ENCODE measurements at regions not wholly inside any gene's neighbourhood (a gene's known extent, or its start where the extent isn't known, plus 50 kb on each side); places are given as distances from the start of the nearest gene placed in this dataset.

GRCh38 chr14:85248881-85249635, 280.9 kb upstream of the FLRT2 start:
- Histone ChIP-seq H3K4me1 (ENCODE audit: control insufficient read depth, insufficient read depth, low read depth, low read length) (peaks cover 2% of the 10 kb centered on the region), H3K9me3 (ENCODE audit: control insufficient read depth, low read length) (no peaks in the 10 kb centered on the region), H3K9ac (ENCODE audit: low read length) (no peak overlapping the region), H3K14ac (ENCODE audit: low read length in 2 of 2) (no peak overlapping the region), H3K36me3 (ENCODE audit: control insufficient read depth in 1 of 2, insufficient read depth in 2 of 2, low read depth in 1 of 2, low read length in 2 of 2) (no peaks in the 10 kb centered on the region), H3K27me3 (ENCODE audit: control insufficient read depth in 1 of 2, insufficient read depth in 1 of 2, low read length in 2 of 2) (no peaks in the 10 kb centered on the region), H2BK12ac (ENCODE audit: low read length in 2 of 2) (no peak overlapping the region), H3K79me1 (replicated peaks; ENCODE audit: low read length, poor library complexity, severe bottlenecking) (no peaks in the 10 kb centered on the region), H3K4ac (ENCODE audit: low read depth in 1 of 2, low read length in 2 of 2) (no peak overlapping the region), H2AK5ac (ENCODE audit: low read length, severe bottlenecking) (no peak overlapping the region), H2BK15ac (ENCODE audit: low read depth, poor library complexity, severe bottlenecking) (no peak overlapping the region), H4K8ac (ENCODE audit: low read length) (no peak overlapping the region), H4K91ac (ENCODE audit: low read length) (no peak overlapping the region), H3K27ac (ENCODE audit: low read length, poor library complexity, severe bottlenecking) (no peak overlapping the region), H3K23ac (ENCODE audit: low read length in 2 of 2) (no peak overlapping the region), H2BK120ac (ENCODE audit: low read depth, low read length) (no peak overlapping the region), H2AFZ (ENCODE audit: low read depth, low read length) (no peak overlapping the region), H2BK5ac (ENCODE audit: low read depth, low read length, poor library complexity, severe bottlenecking) (no peak overlapping the region), H3K18ac (ENCODE audit: low read depth in 1 of 2, low read length in 2 of 2) (no peak overlapping the region), H3K4me2 (ENCODE audit: low read length, poor library complexity, severe bottlenecking) (no peak overlapping the region), H3K4me3 (ENCODE audit: insufficient read depth in 1 of 2, low read depth in 1 of 2, low read length in 2 of 2) (no peak overlapping the region)
- 96% methylated on average over 4 of the region's 4 CpGs for WGBS
- DNase-seq: no peak

- Histone ChIP-seq H3K4me1 (ENCODE audit: control insufficient read depth, insufficient read depth, low read depth, low read length) (peaks cover 2% of the 10 kb centered on the region), H3K14ac (ENCODE audit: low read length in 2 of 2) (no peak overlapping the region), H3K23ac (ENCODE audit: low read length in 2 of 2) (no peak overlapping the region), H4K91ac (ENCODE audit: low read length) (no peak overlapping the region), H3K9ac (ENCODE audit: low read length) (no peak overlapping the region), H2BK15ac (ENCODE audit: low read depth, poor library complexity, severe bottlenecking) (no peak overlapping the region), H2BK120ac (ENCODE audit: low read depth, low read length) (no peak overlapping the region), H2BK12ac (ENCODE audit: low read length in 2 of 2) (peak overlapping the region in 1 of 2 experiments; percentile 10), H3K9me3 (ENCODE audit: control insufficient read depth, low read length) (no peaks in the 10 kb centered on the region), H2AK5ac (ENCODE audit: low read length, severe bottlenecking) (no peak overlapping the region), H3K4me3 (ENCODE audit: insufficient read depth in 1 of 2, low read depth in 1 of 2, low read length in 2 of 2) (no peak overlapping the region), H3K4me2 (ENCODE audit: low read length, poor library complexity, severe bottlenecking) (no peak overlapping the region), H2BK5ac (ENCODE audit: low read depth, low read length, poor library complexity, severe bottlenecking) (no peak overlapping the region), H3K27me3 (ENCODE audit: control insufficient read depth in 1 of 2, insufficient read depth in 1 of 2, low read length in 2 of 2) (no peaks in the 10 kb centered on the region), H4K8ac (ENCODE audit: low read length) (no peak overlapping the region), H3K4ac (ENCODE audit: low read depth in 1 of 2, low read length in 2 of 2) (no peak overlapping the region), H3K36me3 (ENCODE audit: control insufficient read depth in 1 of 2, insufficient read depth in 2 of 2, low read depth in 1 of 2, low read length in 2 of 2) (no peaks in the 10 kb centered on the region), H3K79me1 (replicated peaks; ENCODE audit: low read length, poor library complexity, severe bottlenecking) (no peaks in the 10 kb centered on the region), H3K27ac (ENCODE audit: low read length, poor library complexity, severe bottlenecking) (no peak overlapping the region), H2AFZ (ENCODE audit: low read depth, low read length) (no peak overlapping the region), H3K18ac (ENCODE audit: low read depth in 1 of 2, low read length in 2 of 2) (no peak overlapping the region)
- DNase-seq: no peak
- WGBS: 68% methylated on average over 7 of the region's 8 CpGs
Measured at GRCh38 chr14:85250414-85251189, 279.3 kb upstream of the FLRT2 start.

DNA sequence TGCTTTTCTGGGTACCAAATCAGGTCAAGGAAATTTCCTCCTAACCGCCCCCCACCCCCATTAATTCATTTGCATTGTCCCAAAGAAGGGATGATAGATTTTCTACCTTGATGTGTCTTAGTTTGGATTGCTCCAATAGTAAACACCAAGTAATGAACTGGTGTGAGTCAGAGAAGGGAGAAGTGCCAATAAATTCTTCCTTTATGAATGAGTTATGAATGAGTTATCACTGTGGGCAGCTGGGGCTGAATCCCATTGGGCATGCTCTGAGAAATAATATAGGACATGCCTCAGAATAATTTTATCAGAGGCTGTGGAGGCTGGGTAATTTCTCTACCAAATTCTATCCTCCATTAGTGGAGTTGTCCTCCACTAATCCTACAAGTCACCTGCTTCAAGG, 277.9 kb upstream of the FLRT2 start:
- no peak overlapping the region for H2AFZ ChIP-seq (ENCODE audit: low read depth, low read length)
- no peak overlapping the region for H3K4me2 ChIP-seq (ENCODE audit: low read length, poor library complexity, severe bottlenecking)
- H2AK5ac ChIP-seq (ENCODE audit: low read length, severe bottlenecking): no peak overlapping the region
- peaks cover 2% of the 10 kb centered on the region for H3K4me1 ChIP-seq (ENCODE audit: control insufficient read depth, insufficient read depth, low read depth, low read length)
- H2BK12ac ChIP-seq (ENCODE audit: low read length in 2 of 2): no peak overlapping the region
- no peaks in the 10 kb centered on the region for H3K9me3 ChIP-seq (ENCODE audit: control insufficient read depth, low read length)
- H3K27ac ChIP-seq (ENCODE audit: low read length, poor library complexity, severe bottlenecking): no peak overlapping the region
- no peak for DNase-seq
- H3K36me3 ChIP-seq (ENCODE audit: control insufficient read depth in 1 of 2, insufficient read depth in 2 of 2, low read depth in 1 of 2, low read length in 2 of 2): no peaks in the 10 kb centered on the region
- H3K9ac ChIP-seq (ENCODE audit: low read length): no peak overlapping the region
- no peak overlapping the region for H3K4ac ChIP-seq (ENCODE audit: low read depth in 1 of 2, low read length in 2 of 2)
- no peak overlapping the region for H3K4me3 ChIP-seq (ENCODE audit: insufficient read depth in 1 of 2, low read depth in 1 of 2, low read length in 2 of 2)
- H3K18ac ChIP-seq (ENCODE audit: low read depth in 1 of 2, low read length in 2 of 2): no peak overlapping the region
- H2BK15ac ChIP-seq (ENCODE audit: low read depth, poor library complexity, severe bottlenecking): no peak overlapping the region
- H3K14ac ChIP-seq (ENCODE audit: low read length in 2 of 2): no peak overlapping the region
- no peak overlapping the region for H4K8ac ChIP-seq (ENCODE audit: low read length)
- no peak overlapping the region for H2BK5ac ChIP-seq (ENCODE audit: low read depth, low read length, poor library complexity, severe bottlenecking)
- H2BK120ac ChIP-seq (ENCODE audit: low read depth, low read length): no peak overlapping the region
- WGBS: no CpG with 5 or more reads among the region's 1 CpG
- H3K79me1 ChIP-seq (replicated peaks; ENCODE audit: low read length, poor library complexity, severe bottlenecking): no peaks in the 10 kb centered on the region
- no peaks in the 10 kb centered on the region for H3K27me3 ChIP-seq (ENCODE audit: control insufficient read depth in 1 of 2, insufficient read depth in 1 of 2, low read length in 2 of 2)
- H4K91ac ChIP-seq (ENCODE audit: low read length): no peak overlapping the region
- no peak overlapping the region for H3K23ac ChIP-seq (ENCODE audit: low read length in 2 of 2)

DNA sequence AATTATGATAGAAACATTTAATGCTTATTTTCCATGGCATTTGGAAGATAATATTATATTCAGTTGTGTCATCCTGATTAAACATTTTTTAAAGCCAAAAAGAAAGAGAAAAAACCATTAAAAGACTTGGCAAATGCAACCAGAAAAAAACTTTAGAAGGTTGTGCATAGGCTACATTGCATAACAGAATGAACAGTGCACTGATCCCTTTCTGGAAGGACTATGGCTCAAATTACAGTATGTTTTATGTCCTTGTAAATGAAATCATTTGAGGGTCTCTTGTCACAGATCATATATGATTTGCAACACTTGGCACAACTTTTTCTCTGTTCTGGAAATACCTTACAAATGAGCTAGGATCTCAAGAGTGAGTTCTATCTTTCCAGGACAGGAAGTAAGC, 275.2 kb upstream of the FLRT2 start:
- Histone ChIP-seq H3K36me3 (ENCODE audit: control insufficient read depth in 1 of 2, insufficient read depth in 2 of 2, low read depth in 1 of 2, low read length in 2 of 2) (no peaks in the 10 kb centered on the region), H3K4me3 (ENCODE audit: insufficient read depth in 1 of 2, low read depth in 1 of 2, low read length in 2 of 2) (no peak overlapping the region)

More for the DNA sequence above, 275.2 kb upstream of the FLRT2 start:
- DNase-seq: no peak
- Histone ChIP-seq H3K9ac (ENCODE audit: low read length) (no peak overlapping the region), H2BK12ac (ENCODE audit: low read length in 2 of 2) (no peak overlapping the region), H3K27ac (ENCODE audit: low read length, poor library complexity, severe bottlenecking) (no peak overlapping the region), H2AK5ac (ENCODE audit: low read length, severe bottlenecking) (no peak overlapping the region), H3K79me1 (replicated peaks; ENCODE audit: low read length, poor library complexity, severe bottlenecking) (no peaks in the 10 kb centered on the region), H3K4me1 (ENCODE audit: control insufficient read depth, insufficient read depth, low read depth, low read length) (peaks cover 2% of the 10 kb centered on the region), H2BK15ac (ENCODE audit: low read depth, poor library complexity, severe bottlenecking) (no peak overlapping the region), H3K18ac (ENCODE audit: low read depth in 1 of 2, low read length in 2 of 2) (no peak overlapping the region), H3K9me3 (ENCODE audit: control insufficient read depth, low read length) (no peaks in the 10 kb centered on the region), H3K27me3 (ENCODE audit: control insufficient read depth in 1 of 2, insufficient read depth in 1 of 2, low read length in 2 of 2) (no peaks in the 10 kb centered on the region), H3K4me2 (ENCODE audit: low read length, poor library complexity, severe bottlenecking) (no peak overlapping the region), H2BK120ac (ENCODE audit: low read depth, low read length) (no peak overlapping the region), H3K4ac (ENCODE audit: low read depth in 1 of 2, low read length in 2 of 2) (no peak overlapping the region), H2BK5ac (ENCODE audit: low read depth, low read length, poor library complexity, severe bottlenecking) (no peak overlapping the region), H4K8ac (ENCODE audit: low read length) (no peak overlapping the region), H3K14ac (ENCODE audit: low read length in 2 of 2) (no peak overlapping the region), H4K91ac (ENCODE audit: low read length) (no peak overlapping the region), H2AFZ (ENCODE audit: low read depth, low read length) (no peak overlapping the region), H3K23ac (ENCODE audit: low read length in 2 of 2) (no peak overlapping the region)
